GM18507 (cell line): ENCODE measurements at regions not wholly inside any gene's neighbourhood (a gene's known extent, or its start where the extent isn't known, plus 50 kb on each side); places are given as distances from the start of the nearest gene placed in this dataset.

Experiments
- DNase-seq: peaks from one replicate; pipeline ENCODE4 v3.0.0; 2011; ENCODE audit warnings: low read depth; ENCODE audit not compliant: insufficient read length; ENCODE audit errors: extremely low spot score
- FAIRE-seq: peaks from 2 replicates; lab custom pipeline; 2011; peaks lifted over from hg19 to GRCh38; lab: Jason Lieb, UNC

DNA sequence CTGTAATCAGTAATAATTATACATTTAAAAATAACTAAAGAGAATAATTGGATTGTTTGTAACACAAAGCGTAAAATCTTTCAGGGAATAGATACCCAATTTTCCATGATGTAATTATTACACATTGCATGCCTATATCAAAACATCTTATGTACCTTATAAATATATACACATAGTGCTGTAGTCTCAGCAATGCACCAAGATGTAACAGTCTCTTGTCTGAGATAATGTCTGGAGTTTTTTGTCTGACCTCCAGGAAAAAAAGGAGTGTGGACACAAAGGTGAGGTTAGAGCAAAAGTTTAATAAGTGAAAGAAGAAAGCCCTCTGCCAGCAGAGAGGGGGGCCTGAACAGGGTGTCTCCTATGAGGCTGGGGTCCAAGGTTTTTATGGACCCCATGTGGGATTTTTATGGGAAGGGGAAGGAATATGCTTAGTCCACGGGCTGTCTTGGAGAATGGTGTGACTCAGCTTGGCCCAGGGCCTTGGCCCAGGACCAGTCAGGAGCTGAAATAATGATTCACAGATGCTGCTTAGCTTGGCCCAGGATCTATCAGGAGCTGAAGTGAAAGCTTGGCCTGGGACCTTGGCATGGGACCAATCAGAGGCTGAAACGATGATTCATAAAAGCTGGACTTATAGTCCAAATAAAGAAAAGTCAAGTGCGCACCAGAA, 545.0 kb downstream of the ZPLD1 start:
- FAIRE-seq (no peak), DNase-seq (no peak)

DNA sequence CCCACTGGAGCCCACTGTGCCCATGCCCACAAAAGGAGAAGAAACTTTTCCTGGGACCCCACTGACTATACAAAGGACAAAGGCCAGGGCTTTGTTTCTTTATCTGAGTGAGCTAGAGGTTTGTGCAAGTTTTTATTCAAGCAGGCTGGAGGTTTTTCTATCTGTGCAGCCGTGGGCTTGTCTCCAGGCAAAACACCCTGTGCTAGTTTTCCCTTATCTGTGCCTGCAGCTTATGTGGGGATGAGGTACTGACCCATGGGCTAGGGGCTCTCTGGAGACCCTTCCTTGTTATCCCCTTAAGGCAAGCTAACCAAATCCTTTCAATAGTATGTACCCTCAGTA, 545.5 kb downstream of the ZPLD1 start:
- no peak for DNase-seq
- no peak for FAIRE-seq

DNA sequence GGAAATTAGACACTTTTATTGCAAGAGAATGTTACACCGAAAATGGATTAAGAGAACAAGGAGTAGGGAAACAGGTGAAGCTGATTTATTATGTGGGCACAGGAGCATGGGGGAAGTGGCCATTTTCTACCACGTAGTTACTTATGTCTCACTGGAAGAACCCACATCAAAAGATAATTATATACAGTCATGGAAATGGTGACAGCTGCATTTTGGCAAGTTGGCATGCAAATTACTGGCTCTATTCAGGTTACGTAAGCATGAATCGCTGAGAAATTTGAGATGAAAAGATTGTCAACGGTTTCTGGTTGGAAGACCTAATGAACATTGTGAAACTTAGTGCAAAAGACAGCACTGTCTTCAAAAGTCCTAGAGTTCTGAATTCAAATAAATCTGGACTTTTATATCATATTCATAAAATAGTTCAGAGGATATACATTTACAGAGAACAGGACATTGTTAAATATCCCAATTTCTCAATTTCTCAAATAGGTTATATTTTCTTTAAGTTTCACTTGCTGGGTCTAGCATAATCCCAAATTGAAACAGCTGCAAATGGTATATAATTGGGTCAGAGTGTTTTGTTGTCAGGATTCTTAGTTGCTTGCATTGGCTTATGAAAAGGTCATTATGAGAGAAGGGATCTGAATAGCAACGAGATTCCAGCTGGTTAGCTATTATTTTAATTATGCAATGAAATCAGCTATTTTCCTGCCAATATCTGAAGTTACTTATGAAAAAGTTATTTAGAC, 567.8 kb downstream of the ZPLD1 start:
- DNase-seq: no peak
- no peak for FAIRE-seq

DNA sequence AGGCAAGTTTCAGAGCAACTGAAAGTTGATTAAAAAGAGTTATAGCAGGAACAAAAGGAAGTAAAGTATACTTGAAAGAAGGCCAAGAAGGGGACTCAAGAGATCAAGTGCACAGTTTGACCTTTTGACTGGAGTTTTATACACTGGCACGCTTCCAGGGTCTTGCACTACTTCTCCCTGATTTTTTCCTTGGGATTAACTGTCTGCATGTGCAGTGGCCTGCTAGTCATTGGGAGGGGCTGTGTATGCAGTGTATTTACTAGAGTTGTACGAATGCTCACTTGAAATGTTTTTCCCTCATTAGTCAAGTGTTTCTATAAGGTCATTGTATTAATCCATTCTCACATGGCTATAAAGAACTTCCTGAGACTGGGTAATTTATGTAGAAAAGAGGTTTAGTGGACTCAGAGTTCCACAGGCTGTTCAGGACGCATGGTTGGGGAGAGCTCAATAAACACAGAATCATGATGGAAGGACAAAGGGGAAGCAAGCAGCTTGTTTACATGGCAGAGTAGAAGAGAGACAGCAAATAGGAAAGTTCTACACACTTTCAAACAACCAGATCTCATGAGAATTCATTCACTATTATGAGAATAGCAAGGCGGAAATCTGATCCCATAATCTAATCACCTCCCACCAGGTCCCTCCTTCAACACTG, 571.8 kb downstream of the ZPLD1 start:
- DNase-seq (no peak), FAIRE-seq (peak; percentile 38)

DNA sequence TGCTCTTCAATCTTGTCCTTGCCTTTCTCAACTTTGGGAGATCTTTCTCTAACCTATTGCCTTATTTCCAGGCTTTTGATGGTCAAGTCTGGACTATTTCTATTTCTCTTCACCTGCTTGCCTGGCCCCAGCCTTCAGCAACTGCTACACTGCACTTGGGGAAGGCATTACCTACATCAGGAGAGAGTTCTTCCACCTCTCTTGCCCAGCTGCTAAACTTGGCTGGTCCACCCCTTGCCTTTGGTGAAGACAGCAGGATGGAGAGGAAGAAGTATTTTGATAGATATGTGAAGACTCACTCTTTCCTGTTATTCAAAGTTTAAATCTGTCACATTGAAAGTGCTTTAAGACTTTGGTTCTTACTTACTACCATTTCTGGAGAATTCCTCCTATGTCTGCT, 574.8 kb downstream of the ZPLD1 start:
- no peak for DNase-seq
- FAIRE-seq: no peak

DNA sequence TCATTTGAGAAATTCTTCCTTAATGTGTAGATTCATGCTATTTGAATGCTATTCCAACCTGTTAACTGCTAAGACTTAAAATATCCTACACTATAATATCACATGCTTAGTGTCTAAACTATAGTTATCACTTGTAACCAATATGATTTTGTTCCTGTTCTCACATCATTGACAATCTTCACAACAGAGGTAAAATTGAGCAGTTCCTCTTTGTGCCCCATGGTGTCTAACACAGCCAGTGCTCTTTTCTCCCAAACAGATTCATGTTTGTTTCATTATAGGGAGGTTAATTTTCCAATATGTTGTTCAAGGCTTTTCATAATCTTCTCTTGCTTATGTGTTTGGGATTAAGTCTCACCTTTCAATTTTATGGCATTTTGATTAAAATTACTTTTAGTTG, 591.1 kb downstream of the ZPLD1 start:
- no peak for DNase-seq
- FAIRE-seq: peak; percentile 5

DNA sequence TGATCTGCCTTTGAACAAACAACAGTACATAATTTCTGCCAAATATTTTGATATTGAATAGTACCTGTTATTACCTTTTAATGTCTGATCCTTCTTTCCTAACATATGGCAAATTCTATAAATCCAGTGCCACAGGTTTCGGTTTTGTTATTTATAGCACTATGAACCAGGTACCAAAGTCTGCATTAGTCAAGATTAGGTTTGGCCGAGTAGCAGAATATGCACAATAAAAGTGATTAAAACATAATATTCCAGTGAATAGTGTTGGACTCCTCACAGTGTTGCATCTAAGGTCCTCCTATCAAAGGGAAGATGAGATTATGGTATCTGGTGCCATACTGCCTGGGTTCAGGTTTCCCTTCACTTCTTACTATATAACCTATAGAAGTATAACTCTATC, 599.0 kb downstream of the ZPLD1 start:
- no peak for FAIRE-seq

DNA sequence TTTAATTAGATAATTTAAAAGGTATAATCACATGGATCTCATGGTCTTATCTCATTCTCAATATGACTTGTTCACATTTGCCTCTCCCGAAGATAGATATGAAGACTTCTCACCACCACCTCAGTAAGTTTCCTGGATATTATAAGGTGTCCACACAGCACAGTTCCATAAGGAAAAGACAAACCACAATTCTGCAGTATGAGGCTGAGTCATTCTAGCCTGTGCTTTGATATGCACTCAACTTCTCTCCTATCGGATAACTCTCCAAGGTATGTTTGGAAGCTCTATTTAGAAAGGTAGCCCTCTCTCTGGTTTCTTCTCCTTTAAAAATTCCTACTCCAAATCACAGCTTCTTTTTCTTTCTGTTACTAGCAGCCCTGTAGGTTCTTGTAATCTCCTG, 612.8 kb downstream of the ZPLD1 start:
- FAIRE-seq (no peak), DNase-seq (no peak)

More for the DNA sequence above, 599.0 kb downstream of the ZPLD1 start:
- DNase-seq: no peak

DNA sequence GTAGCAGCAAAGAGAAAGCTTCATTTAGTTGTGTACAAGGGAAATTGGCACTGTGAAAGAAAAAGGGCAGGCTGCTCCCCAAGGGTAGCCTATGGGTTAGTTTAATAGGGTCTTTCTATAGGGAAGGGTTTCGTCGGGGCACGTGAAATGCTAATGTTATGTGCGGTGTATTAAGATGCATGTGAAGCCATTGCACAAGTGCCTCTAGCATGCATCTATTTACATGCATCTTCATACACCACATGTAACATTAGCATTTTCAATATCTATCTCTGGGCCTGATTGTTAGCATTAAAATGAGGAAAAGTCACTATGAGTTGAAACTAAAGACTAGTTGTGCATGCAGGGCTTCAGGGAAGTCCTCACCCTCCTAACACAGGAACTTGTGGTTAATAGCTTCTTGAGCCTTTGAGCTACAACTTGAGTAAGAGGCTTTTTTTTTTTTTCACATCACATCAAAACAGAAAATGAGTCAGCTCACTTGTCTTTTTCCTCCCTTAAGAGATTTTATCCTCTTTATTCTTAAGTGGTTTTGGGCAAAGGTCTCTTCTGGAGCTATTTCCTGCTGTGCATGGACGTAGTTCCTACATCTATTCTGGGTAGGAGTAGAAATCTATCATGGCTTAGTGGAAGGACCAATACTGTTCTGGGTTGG, 613.4 kb downstream of the ZPLD1 start:
- no peak for FAIRE-seq
- no peak for DNase-seq

DNA sequence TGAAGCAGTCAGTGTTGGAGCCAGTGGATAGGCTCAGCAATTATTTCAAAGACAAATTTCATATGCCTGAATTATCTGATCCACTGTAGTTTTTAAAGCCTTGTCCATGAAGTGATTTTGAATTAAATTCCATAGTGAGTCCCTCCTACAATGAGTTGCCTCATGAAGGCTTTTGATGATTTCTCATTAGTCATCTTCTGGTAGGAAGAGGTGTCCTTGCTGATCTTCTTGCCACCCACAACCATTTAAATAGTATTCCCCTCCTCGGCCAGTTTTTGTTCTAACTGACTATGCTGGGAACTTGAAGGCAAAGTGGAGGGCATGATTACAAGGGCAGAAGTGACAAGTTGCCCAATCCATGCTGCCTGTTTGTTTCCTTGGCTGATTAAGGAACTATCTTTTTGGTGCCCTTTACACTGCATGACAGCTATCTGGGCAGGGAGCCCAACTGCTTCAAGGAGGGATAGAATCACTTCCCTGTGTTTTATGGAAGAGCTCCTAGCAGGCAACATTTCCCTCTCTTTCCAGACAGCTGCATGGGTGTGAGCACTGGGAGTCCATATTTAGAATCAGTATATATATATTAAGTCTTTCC, 617.5 kb downstream of the ZPLD1 start:
- DNase-seq (no peak), FAIRE-seq (no peak)

DNA sequence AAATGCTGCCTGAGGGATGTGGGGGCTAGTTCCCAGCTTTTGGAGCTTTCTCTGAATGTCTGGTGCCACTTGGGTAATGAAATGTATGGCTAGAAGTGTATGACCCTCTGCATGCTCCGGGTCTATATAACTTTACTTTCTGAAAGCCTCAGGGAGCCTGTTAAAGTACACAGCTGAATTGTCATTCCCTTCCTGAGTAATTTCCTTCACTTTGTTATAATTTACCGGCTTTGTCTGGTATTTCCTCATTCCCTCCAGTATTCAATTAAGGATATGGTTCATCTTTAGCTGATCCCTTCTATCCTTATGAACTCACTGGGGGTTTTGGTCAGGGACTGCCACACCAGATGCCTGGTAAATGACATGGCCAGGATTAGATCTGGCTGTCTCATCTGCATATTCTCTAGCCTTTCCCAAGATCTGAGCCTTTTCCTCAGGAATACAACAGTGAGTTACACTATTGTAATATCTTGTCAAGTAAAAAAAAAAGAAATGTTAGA, 620.3 kb downstream of the ZPLD1 start:
- DNase-seq (no peak), FAIRE-seq (no peak)

DNA sequence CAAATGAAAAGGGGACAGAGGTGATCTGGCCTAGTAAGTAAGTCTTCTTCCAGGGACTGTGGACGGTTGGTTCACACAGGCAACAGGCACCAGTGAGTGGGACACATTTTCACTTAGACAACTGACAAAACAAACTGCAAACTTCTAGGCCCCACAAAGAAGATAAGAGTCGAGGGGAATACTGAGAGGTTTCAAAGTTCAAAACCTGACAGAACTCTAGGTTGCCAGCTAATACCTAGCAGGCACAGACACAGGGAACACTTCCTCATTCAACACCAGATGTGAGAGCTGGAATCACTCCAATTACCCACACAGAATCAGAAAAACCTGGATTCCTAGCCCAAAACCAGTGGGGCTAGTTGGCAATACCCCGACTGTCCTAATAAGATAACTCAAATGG, 621.7 kb downstream of the ZPLD1 start:
- DNase-seq: no peak
- FAIRE-seq: no peak

DNA sequence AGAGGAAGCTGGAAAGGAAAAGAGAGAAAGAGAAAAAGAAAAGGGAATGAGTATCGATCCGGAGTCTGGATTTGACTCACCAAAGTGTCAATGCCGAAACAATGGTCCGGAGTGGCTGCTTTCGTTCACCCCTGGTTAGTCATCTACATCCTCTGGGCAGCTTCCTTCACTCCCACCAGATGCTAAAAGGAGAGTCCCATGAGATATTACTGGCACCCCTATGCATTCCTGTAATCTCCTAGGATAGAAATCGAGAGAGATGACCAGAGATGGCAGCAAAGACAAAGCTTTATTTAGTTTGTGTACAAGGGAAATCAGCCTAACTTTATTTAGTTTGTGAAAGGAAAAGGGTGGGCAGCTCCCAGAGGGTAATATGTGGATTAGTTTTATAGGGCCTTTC, 622.2 kb downstream of the ZPLD1 start:
- DNase-seq (no peak), FAIRE-seq (no peak)

DNA sequence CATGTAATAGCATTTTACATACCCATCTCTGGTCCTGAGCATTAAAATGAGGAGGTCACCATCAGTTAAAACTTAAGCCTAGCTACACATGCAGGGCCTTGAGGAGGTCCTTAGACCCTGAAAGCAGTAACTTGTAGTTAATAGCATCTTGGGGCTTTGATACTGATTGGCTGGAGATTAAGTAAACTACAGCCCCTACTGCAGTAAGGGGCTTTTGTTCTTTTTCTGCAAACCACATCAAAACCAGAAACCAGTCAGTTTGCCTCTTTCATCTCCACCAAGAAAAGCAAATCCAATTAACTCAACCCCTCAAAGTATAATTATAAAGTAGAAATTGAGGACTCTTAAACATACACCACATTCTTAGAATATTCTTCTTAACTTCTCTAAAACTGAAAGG, 622.7 kb downstream of the ZPLD1 start:
- DNase-seq (no peak), FAIRE-seq (no peak)

DNA sequence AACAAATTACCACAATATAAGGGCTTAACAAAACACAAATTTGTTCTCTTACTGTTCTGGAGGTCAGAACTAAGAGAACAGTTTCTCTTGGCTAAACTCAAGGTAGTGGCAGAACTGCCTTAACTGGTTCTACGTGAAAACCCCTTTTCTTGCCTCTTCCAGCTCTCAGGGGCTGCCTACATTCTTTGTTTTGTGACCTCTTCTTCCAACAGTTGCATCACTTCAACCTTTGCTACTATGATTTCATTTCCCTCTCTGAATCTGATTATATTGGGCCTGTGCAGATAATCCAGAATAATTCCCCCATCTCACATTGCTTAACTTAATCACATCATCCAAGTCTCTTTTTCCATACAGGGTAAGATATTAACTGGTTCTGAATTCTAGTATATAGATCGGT, 624.6 kb downstream of the ZPLD1 start:
- DNase-seq: no peak
- no peak for FAIRE-seq

DNA sequence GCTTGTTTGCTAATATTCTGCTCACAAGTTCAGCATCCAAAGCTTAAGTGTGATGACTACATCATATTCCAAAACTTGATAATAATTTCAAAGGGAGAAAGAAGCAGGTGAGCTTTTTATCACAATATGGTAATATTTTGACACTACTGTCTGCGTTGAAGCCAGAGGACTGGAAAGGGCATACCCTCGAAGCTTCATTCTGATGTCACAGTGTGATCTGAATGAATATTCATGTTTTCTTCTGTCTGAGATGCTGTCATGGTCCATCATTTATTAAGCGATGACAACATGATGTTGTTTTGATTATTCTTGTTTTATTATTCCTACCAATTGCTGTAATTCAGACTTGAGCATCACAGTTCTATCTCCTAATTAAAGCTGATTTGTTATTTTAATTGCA, 625.4 kb downstream of the ZPLD1 start:
- no peak for DNase-seq
- no peak for FAIRE-seq

DNA sequence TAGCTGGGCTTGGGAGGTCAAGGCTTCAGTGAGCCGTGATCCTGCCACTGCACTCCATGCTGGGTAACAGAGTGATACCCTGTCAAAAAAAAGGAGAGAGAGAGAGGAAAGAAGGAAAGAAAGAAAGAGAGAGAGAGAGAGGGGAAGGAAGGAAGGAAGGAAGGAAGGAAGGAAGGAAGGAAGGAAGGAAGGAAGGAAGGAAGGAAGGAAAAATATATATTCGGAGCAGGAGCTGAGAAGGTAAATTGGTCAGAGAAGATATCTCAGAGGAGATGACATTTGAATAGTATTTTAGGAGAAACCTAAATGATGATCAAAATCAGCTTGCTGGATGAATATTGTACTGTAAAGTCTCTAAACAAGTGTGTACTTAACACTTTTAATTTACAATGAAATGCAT, 633.1 kb downstream of the ZPLD1 start:
- FAIRE-seq: no peak
- no peak for DNase-seq

DNA sequence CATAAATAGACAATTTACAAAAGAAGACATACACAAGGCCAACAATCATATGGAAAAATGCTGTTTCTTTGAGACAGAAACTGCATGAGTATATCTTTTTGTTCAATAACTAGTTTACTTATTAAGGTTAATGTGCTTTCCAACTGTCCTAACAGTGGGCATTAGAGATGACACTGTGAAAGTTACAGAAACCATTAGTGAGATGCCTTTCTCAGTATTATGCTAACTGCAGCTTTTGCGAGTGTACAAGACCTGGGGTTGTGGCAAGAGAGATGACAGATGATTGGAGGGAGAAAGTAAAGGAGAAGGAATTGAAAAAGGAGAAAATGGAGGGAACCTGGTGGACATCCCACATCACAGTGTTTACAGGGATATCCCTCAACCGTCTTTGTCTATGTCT, 640.5 kb downstream of the ZPLD1 start:
- DNase-seq: no peak
- no peak for FAIRE-seq

DNA sequence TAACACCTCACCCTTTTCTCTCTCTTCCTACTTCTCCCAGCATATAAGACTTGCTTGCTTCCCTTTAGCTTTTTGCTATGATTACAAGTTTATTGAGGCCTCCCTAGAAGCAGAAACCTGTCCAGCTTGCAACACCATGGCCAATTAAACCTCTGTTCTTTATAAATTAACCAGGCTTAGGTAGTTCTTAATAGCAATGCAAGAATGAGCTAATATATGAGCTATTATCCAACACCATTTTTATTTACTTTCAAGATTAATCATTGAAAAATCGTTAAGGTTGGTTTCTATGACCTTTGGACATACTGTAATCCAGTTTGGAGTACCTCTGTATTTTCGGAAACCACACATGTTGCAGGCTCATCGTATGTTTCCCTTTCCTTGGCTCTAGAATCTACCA, 643.1 kb downstream of the ZPLD1 start:
- no peak for DNase-seq

DNA sequence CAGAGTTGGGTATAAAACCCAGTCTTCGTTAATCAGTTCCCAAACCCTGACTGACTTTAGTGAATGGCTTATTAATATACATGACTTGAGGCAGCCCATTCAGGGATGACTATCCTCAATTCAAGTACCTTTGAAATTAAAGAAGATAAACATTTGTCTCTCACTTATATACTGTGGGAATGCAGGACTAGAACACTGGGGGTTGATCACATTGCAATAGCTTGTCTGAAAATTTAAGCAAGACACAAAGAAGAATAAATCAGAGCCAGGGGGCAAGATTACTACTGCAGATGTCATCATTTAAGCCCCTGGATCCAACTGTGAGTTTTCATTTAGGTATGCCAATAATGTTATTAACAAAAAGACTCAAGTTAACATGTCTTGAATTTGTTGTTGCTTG, 647.7 kb downstream of the ZPLD1 start:
- FAIRE-seq (no peak), DNase-seq (no peak)

More for the DNA sequence above, 643.1 kb downstream of the ZPLD1 start:
- FAIRE-seq: peak; percentile 15
